ENCODE measurements at regions not wholly inside any gene's neighbourhood (a gene's known extent, or its start where the extent isn't known, plus 50 kb on each side); places are given as distances from the start of the nearest gene placed in this dataset.

GRCh38 chr11:79950172-79950571 is 509.3 kb upstream of the TENM4 start:
- intact Hi-C loops (cut with DNase I; ENCODE audit: low total_unique reads) (no loop called here), in situ Hi-C loops (cut with MboI; ENCODE audit: low sequenced_read_pairs in 4 of 4) (no loop called here)
- H3K36me3 ChIP-seq = no peaks in the 10 kb centered on the region
- ATAC-seq (no peak), DNase-seq (no peak)
- no peak overlapping the region for H3K27ac ChIP-seq
- no peaks in the 10 kb centered on the region for H3K27me3 ChIP-seq
- H3K4me3 ChIP-seq = no peak overlapping the region
- no peak for TF ChIP-seq POLR2A (IDR thresholded peaks at IDR 0.05)
- TF ChIP-seq CTCF (IDR thresholded peaks at IDR 0.05 in 4 of 5, conservative IDR thresholded peaks at IDR 0.05 in 1 of 5) = no peak
- no peaks in the 10 kb centered on the region for H3K9me3 ChIP-seq
- H3K4me1 ChIP-seq = no peaks in the 10 kb centered on the region

DNA sequence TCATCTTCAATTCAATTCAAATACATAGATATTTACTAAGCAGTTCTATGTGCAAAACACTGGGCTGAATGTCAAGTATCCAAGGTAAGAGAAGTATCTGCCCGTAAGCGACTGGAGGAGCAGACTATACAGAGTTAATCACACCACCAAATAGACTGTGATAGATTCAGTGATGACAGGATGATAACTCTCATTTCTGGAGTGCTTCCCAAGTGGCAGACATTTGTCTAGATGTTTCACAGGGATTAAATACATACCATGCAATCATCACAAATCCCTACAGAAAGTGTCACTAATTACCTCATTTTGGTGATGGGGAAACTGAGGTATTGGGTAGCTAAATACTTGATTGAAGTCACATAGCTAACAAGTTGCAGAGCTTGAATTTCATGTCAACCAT is 508.7 kb upstream of the TENM4 start:
- Histone ChIP-seq H3K4me3 (no peak overlapping the region), H3K36me3 (no peaks in the 10 kb centered on the region), H3K9me3 (no peaks in the 10 kb centered on the region), H3K27ac (no peak overlapping the region), H3K4me1 (no peaks in the 10 kb centered on the region), H3K27me3 (no peaks in the 10 kb centered on the region)
- TF ChIP-seq POLR2A (IDR thresholded peaks at IDR 0.05) = no peak
- TF ChIP-seq CTCF (IDR thresholded peaks at IDR 0.05 in 4 of 5, conservative IDR thresholded peaks at IDR 0.05 in 1 of 5) = no peak
- ATAC-seq = no peak
- intact Hi-C loops (cut with DNase I; ENCODE audit: low total_unique reads) = no loop called here
- no peak for DNase-seq
- in situ Hi-C loops (cut with MboI; ENCODE audit: low sequenced_read_pairs in 4 of 4) = no loop called here

DNA sequence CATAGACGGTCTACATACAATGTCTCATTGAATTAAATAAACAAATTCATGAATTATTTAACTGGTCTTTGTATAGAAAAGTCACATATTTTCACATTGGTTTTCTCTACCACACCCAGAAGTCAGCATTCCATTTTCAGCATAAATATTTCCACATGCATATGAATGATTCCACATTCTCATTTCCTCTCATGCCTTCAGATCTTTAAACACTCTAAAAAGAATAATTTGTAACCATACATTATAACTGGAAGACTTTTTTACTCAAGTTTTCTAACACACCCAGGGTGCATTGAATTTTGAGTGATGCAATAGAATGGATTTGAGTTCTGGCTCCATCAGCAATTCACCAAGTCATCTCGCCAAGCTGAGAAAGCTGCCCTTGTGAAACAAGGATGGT is 501.8 kb upstream of the TENM4 start:
- Histone ChIP-seq H3K4me3 (no peak overlapping the region), H3K27ac (no peak overlapping the region), H3K4me1 (no peaks in the 10 kb centered on the region), H3K27me3 (no peaks in the 10 kb centered on the region), H3K9me3 (no peaks in the 10 kb centered on the region), H3K36me3 (no peaks in the 10 kb centered on the region)
- intact Hi-C loops (cut with DNase I; ENCODE audit: low total_unique reads) (no loop called here), in situ Hi-C loops (cut with MboI; ENCODE audit: low sequenced_read_pairs in 4 of 4) (no loop called here)
- ATAC-seq = no peak
- no peak for TF ChIP-seq CTCF (IDR thresholded peaks at IDR 0.05 in 4 of 5, conservative IDR thresholded peaks at IDR 0.05 in 1 of 5)
- no peak for TF ChIP-seq POLR2A (IDR thresholded peaks at IDR 0.05)
- DNase-seq = no peak

DNA sequence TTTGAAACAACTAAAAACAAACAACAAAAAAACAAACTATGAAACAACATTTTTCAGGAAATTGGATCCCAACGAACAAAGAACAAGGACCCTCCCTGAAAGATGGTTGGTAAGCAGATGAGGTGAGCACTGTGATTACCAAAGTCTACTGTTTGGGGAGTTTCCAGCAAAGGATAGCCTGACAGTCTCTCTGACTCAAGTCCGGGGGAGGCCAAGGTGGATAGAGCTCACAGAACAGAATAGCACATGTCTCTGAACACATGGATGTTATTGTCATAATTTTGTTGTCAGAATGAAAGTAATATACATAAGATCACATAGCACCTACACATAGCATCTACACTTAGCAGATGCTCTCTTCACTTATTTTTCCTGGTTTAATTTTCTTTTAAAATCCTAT is 501.3 kb upstream of the TENM4 start:
- H3K27me3 ChIP-seq = no peaks in the 10 kb centered on the region
- H3K4me1 ChIP-seq = no peaks in the 10 kb centered on the region
- H3K36me3 ChIP-seq = no peaks in the 10 kb centered on the region
- DNase-seq = no peak
- TF ChIP-seq CTCF (IDR thresholded peaks at IDR 0.05 in 4 of 5, conservative IDR thresholded peaks at IDR 0.05 in 1 of 5) (no peak), POLR2A (IDR thresholded peaks at IDR 0.05) (no peak)
- no peaks in the 10 kb centered on the region for H3K9me3 ChIP-seq
- no peak for ATAC-seq
- in situ Hi-C loops (cut with MboI; ENCODE audit: low sequenced_read_pairs in 4 of 4) = no loop called here
- intact Hi-C loops (cut with DNase I; ENCODE audit: low total_unique reads) = no loop called here
- no peak overlapping the region for H3K4me3 ChIP-seq
- no peak overlapping the region for H3K27ac ChIP-seq

DNA sequence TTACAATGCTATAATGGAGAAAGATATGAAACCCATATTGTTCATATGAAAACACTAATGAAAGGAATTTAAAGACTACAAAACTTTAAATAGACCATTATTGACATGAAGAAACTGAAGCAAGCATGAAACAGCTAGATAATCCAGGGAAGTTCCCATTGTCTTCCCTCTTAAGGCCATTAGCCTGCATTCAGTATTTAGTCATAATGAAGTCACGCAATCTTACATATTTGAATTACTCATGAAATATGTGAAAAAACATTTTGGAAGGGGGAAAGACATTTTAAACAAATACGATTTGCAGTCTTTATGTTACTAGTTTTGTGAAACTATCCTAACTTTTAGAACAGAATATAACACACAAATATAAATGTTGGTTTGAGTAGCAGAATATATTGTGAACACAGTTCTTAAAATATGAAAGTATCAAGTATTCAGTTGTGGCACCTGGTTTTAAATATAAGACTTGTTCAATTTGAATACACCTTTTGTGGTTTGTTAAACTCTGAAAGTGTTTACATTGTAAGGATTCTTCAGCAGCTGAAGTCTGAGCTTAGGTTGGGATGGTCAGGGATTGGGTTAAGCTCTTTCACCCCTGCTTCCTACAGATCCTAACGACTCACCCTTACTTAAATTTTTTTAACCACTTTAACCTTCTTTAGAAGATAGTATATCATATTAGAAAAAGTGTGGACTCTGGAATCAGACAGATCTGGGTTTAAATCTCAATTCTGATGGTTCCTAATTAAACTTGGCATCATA is 500.3 kb upstream of the TENM4 start:
- ATAC-seq = no peak
- TF ChIP-seq POLR2A (IDR thresholded peaks at IDR 0.05) = no peak
- TF ChIP-seq CTCF (IDR thresholded peaks at IDR 0.05 in 4 of 5, conservative IDR thresholded peaks at IDR 0.05 in 1 of 5) = no peak
- intact Hi-C loops (cut with DNase I; ENCODE audit: low total_unique reads) = no loop called here
- H3K4me1 ChIP-seq = no peaks in the 10 kb centered on the region
- no peaks in the 10 kb centered on the region for H3K9me3 ChIP-seq
- no peak overlapping the region for H3K4me3 ChIP-seq
- H3K27ac ChIP-seq = no peak overlapping the region
- in situ Hi-C loops (cut with MboI; ENCODE audit: low sequenced_read_pairs in 4 of 4) = no loop called here
- no peaks in the 10 kb centered on the region for H3K36me3 ChIP-seq
- no peaks in the 10 kb centered on the region for H3K27me3 ChIP-seq
- no peak for DNase-seq

All from gastrocnemius medialis (tissue), 4 donors.